Stimulated activated CD4-positive, alpha-beta T cell treated with anti-CD3 and anti-CD28 coated beads, Interleukin-12 subunit alpha, Interleukin-12 subunit beta, amount 100 ng/mL, for 48 hours (primary cell): ENCODE measurements at regions not wholly inside any gene's neighbourhood (a gene's known extent, or its start where the extent isn't known, plus 50 kb on each side); places are given as distances from the start of the nearest gene placed in this dataset.
"Not testable (repeated sequence)": the region's sequence is repeated elsewhere in the genome, so short reads cannot be mapped to it uniquely, and the experiment has no call there.

Experiments used
- DNase-seq, 3 donors: peaks; one replicate each; pipeline ENCODE4 v3.0.0-alpha.2; 2020; ENCODE audit warnings: low read depth in 2 of 3, low spot score in 1 of 3

DNA sequence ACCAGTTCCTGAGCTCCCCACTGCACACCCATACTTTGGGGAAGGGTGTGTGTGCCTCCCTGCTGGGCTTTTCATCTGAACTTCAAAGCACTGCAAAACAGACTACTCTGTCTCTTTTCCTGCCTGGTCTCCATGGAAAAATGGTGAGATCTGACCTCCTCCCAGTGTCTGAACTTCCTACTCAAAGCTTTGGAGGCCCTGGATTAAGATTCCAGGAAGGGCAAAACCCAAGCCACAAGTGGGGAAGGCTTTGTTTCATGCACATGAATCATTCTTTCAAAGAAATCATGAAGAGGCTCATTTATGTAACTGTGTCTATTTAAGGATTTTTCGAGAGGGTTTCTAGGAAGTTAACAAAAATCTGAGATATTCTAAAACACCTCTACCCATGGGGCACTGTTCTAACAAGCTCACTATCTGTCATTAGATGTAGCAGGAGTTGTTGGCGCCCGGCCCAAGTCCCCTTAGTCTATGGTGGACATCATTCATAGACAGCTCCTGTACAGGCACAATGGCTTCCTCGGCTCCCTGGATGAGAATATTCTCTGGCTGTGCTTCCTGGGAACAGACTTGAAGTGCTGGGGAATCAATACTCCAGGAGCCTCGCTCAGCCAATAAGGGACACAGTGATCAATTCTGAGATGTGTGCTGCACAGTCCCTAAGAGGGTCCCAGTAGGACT is 224.0 kb downstream of the KTN1 start:
- no peak for DNase-seq

DNA sequence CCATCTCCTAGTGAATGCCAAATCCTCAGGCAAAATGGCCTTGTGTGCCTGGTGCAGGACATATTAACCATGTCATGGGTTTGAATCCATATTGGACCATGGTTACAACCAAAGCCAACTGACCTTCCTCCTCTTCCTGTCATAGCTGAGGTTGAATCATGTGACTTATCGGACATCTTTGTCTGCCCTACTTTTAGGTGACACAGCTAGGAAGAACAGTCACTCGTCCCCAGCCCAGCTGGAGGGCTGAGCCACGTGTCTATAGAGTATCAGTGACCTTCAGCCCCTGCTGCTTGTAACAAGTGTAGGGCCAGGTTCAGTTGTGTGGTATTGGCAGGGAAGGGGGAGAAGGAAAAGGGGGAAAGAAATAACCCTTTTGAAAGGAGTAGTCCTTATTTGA is 225.2 kb downstream of the KTN1 start:
- DNase-seq: no peak

DNA sequence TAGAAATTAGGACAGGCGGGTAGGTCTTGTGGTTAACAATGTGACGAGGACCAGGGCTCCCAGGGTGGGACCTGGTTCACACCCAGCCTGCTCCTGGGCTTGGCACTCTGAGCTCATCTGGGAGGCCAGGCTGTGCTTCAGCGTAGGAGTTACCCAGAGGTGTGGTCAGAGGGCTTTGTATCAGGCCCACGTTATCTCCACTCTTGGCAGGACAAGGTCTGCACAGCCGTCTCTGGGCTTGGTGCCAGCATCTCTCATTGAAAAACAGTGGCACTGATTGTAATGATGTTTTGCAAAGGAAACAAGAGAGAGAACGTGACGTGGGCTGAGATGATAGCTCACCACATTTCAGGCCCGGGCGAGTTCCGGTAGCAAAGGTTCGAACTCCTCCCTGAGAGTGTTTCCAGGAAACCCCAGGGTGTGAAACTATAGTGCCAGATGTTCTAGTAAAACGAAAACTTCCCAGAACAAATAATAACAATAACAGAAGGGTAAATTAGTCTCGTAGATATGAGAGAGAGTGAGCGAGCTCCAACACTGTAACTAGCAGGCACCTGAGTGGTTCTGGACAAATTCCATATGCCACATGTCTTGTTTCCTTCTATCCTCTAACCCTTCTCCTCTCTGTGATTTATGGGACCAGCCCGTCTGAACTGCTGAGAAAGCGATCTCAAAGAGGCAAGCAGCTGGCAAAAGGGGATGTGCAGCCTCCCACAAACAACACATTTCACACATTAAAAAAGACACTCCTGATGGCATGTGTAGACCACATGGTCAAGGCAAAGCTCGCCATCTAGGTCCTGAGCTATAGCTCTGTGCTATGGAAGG is 227.3 kb downstream of the KTN1 start:
- peak; percentile 40 to 54 (median 51) for DNase-seq

DNA sequence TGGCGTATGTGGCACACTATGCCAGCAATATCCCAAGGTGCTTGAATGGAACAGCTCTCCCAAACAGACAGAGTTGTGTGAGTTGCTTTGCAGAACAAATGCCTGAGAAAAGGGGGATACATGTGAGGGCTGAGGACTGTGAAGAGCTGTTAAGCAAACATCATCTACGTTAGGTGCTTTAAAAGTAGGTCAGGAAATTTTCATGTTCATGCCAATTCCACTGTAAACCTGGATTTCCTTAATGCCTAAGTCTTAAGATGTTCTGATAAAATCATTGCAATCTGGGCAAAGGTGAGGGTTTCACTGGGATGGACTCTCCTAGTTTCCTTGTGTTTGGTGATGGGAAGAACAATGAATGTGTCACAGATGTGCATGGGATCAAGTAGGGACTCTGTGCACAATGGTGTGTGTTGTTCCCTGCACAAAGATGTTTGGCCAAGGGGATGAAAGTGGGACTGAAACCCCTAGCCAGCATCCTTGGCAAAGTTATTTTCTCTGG is 227.9 kb downstream of the KTN1 start:
- DNase-seq: no peak

DNA sequence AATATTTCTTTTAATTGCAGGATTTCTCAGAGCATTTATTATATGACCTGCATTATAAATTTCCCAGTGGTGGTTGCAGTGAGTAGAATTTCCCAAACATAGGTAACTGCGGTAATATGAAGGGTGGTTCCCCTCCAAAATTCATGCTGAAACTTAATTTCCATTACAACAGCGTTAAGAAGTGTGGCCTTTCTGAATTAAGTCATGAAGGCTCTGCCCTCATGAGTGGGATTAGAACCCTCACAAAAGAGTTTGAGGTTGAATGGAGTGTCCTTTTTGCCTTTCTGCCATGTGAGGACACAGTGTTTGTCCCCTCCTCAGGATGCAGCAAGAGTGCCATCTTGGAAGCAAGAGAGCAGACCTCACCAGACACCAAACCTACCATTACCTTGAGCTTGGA is 233.6 kb downstream of the KTN1 start:
- DNase-seq: no peak

DNA sequence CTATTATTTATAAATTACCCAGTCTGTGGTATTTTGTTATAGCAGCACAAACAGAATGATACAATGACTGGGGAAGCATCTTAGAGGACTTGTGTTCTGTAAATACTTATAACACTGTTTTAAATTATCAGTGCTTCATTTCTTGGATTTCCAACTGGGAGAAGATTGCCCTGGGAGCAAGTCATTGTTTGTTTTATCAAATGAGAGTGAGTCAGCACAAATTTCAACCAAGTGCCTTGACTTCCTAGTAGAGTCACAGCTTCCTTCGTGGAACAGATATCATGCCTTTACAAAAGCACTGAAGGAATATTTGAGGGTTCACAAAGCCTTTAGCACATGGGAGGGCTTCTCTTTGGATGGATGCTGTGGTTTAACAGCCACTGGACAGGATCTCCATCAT is 234.1 kb downstream of the KTN1 start:
- no peak for DNase-seq

DNA sequence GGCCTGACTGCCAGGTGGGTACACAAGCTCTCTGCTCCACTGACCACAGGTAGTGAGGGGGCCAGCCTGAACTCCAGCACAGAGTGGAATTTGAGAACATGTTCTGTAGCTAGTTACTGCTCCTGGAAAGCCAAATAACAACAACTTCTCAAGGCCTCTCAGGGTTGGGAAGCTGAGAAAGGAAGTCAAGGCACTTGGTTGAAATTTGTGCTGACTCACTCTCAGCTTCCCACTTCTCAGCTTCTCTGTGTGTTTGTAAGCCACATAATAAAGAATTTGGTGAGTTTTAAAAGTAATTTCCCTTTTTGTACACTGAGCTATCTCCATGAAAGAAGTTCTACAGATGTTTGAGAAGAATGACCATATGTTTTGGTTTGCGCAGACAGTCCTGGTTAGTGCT is 234.9 kb downstream of the KTN1 start:
- DNase-seq: no peak

DNA sequence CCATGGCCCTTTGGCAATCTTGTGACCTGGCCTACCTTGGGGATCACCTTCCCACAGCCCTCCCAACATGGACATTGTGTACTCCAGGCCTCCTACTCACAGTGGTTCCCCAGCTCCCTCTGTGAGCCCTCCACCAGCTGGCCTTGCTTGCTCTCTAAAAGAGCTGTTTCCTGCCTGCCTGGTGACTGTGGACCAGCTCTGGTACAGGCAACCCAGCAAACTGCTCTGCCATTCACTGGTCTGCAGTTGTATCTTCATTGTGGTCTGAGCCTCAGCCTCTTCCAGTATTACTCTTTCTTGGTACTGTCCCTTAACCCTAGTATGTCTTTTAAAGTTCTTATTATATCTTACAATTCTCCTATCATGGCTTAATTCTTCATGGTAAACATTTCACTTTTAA is 236.2 kb downstream of the KTN1 start:
- no peak for DNase-seq

DNA sequence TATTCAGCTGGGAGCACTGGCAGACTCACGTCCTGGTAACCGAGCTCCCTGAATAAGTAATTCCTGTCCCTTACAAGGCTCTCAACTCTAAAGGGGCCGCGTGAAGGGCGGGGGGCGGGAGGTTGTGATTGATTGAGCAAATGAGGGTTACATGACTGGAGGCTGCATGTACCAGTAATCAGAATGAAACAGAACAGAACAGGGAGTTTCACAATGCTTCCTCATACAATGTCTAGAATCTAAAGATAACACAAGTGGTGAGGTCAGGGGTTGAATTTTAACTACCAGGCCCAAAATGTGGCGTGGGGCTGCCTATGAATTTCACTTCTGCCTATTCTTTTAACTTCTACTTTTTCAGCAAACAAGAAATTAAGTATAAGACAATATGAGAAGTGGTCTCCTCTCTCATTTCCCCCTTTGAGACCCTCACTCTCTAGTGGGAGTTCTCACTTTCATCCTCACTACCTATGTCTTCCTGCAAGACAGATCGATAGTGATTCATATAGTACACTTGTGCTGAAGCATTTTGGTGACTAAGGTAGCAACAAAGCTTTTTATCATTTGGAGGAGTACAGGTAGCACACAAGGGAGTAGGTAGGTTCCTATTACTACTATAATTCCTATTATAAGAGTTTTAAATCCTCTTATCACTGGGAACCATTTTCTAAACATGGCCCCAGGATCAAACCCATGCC is 239.8 kb downstream of the KTN1 start:
- DNase-seq: no peak

DNA sequence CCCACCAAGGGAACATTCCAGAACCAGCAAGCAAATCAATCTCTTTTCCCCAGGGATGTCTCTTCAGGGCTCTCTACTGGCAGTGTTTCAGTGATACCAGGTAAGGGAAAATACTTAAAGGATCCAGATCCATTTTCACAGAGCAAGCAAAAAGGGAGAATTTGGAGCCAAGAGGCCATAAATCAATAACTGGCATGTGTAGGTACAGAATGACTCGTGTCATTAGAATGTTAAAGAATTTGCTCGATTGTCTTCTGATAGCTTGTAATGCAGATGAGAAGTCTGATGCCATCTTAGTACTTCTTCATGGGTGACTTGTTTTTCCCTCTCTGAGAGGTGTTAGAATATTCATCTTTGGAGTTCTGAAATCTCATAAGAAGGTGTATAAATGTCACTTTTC is 242.9 kb downstream of the KTN1 start:
- DNase-seq: no peak

DNA sequence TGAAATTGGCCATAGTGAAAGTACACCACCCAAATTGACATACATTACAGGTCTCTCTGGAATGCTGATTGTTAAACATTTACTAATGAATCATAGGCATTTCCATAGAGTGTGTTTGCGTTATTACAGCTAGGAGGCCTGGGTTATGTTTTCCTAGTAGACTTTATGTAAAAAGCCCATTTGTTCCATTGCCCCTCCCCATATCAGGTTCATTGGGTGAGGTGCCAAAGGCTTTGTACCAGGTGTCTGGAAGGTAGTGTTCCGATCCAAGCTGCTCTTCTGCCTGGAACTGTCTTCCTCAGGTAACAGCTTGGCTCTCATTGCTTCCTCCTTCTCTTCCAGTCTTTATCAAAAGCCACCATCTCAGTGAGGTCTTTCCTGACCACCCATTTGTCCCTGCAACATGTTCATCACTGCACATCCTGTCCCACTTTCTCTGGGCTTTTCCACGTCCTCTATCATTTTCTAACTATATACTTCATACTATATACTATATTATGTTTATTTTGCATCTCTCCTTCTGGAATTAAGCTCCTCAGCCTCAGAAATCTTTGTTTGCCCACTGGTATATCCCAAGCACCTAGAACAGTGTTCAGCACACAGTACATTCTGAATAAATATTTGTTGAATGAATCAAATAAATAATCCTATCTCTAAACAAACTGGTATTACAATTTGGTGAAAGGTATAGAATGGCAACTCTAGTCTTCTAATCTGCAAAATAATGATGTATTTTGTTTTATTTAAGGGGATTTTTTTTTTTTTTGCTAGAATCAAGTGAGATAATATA is 252.3 kb downstream of the KTN1 start:
- no peak for DNase-seq

DNA sequence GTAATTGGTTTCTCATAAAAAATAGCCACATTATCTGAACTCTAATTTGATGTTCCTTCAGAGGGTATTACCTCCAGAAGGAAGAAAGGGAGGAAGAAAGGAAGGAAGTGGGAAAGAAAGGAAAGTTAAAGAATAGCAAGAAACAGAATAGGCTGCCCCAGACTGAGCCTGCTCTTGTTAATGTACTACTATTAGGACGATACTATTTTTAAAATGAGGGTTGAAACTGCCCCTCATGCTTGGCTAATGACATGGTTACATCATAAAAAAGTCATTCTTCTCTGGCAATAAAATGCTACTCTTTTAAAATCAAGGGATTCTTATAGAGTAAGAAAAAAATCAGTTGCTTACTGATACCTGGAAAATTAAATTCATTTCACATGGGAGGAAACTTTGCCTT is 253.0 kb downstream of the KTN1 start:
- DNase-seq: no peak

DNA sequence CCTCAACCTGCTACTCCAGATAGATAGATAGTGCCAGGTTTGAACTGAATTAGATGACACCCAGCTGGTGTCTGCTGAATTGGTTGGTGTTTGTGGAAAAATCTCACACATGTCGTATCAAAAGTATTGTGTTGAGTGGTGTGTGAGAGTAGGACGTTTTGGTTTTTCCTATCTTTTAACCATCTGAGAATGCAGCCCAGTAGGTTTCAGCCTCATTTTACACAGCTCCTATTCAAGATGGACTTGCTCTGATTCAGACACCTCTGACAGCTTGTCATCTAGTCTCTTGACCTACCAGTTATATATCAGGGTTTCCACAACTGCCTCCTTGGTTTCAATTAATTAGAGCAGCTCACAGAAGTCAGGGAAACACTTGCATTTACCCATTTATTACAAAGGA is 254.4 kb downstream of the KTN1 start:
- no peak for DNase-seq

DNA sequence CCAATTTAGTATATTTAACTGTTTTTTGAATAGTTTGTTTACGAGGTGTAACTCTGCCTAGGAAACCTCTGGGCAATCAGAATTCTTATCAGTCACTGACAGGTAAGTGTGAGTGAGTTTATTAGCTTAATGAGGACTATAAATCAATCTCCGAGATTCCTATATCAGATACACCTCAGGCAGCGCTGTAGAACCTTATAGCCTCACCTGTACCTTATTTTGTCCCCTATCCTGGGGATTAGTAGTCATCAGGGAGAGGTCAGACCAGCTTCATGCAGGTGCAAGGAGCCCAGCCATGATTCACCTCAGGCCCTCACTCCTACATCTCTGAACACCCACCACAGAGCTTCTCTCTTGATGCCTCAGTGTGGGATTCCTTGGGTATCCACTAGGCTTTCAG is 256.0 kb downstream of the KTN1 start:
- DNase-seq: no peak

DNA sequence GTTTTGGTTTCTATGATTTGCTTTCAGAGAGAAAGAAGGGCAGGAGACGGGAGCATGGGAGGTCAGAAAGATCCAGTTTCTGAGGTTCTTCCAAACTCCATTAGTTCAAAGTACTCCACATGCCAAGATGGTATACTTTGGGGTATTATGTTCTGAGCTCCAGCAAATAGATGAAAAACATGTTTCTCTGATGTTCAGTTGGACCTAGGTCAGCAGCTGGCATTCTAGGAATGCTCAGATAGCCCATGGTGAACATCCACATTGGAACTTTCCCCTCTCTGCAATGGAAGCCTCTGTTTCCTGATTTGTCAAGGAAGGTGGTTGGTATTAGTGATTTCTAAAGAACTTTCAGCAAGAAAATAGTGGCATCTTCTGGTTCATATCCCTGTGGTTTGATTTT is 257.5 kb downstream of the KTN1 start:
- no peak for DNase-seq

DNA sequence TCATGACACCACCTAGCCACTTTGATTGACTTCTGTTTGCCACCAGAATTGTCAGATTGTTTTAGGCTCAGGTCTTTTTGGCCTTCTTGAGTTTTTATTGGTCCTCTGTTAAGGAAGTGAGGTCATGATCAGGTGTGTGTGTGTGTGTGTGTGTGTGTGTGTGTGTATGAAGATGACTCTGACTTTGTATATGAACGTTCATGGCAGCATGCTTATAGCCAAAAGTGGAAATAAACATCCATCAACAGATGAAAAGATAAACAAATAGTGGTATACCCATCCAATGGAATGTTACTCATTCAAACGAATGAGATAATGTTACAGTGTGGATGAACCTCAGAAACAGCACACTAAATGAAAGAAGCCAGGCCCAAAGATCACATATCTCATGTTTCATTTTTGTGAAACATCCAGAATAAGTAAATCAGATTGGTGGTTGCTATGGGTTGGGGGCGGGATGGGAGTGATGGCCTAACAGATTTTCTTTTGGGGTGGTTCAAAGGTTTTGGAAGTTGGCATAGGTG is 258.6 kb downstream of the KTN1 start:
- no peak for DNase-seq

DNA sequence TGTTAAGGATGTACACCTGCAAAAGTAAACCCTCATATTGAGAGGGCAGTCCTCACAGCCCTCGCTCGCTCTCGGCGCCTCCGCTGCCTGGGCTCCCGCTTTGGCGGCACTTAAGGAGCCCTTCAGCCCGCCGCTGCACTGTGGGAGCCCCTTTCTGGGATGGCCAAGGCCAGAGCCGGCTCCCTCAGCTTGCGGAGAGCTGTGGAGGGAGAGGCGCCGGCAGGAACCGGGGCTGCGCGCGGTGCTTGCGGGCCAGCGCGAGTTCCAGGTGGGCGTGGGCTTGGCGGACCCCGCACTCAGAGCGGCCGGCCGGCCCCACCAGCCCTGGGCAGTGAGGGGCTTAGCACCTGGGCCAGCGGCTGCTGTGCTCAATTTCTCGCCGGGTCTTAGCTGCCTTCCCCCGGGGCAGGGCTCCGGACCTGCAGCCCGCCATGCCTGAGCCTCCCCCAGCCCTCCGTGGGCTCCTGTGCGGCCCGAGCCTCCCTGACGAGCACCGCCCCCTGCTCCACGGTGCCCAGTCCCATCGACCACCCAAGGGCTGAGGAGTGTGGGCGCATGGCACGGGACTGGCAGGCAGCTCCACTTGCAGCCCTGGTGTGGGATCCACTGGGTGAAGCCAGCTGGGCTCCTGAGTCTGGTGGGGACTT is 259.4 kb downstream of the KTN1 start:
- not testable (repeated sequence) for DNase-seq

DNA sequence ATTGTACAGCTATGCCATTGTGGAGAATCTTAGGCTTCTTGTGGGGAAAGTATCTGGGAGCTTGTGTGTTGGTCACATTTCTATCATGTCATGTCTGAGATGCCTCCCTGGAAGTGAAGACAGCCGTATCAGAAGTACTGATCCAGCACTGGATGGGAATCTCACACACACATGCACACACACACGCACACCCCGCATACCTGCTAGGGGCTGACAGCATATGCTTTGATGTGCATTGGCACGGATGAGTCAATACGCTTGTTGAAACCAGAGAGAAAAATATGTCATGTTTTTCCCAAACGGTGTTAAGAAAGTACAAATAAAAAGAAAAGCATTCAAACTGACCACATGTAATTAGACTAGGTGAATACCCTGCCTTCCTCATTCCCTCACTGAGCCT is 260.8 kb downstream of the KTN1 start:
- DNase-seq: no peak

DNA sequence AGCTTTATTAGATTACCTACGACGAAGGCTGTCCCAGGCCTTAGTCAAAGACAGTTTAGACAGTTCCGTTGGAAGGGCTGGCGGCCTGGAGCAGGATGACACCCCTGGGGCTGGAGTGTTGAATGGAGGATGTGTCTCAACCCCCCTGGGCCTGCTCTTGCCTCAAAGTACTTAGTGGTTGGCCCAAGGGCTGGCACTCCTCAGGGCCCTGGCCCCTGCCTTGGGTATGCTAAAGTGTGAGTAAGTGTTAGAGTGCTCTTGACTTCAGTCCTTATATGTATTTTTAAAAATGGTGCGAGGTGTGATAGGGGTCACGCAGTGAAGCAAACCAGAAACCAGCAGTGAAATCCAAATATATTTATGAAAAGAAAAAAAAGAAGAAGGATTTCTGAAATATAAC is 261.6 kb downstream of the KTN1 start:
- DNase-seq: no peak

DNA sequence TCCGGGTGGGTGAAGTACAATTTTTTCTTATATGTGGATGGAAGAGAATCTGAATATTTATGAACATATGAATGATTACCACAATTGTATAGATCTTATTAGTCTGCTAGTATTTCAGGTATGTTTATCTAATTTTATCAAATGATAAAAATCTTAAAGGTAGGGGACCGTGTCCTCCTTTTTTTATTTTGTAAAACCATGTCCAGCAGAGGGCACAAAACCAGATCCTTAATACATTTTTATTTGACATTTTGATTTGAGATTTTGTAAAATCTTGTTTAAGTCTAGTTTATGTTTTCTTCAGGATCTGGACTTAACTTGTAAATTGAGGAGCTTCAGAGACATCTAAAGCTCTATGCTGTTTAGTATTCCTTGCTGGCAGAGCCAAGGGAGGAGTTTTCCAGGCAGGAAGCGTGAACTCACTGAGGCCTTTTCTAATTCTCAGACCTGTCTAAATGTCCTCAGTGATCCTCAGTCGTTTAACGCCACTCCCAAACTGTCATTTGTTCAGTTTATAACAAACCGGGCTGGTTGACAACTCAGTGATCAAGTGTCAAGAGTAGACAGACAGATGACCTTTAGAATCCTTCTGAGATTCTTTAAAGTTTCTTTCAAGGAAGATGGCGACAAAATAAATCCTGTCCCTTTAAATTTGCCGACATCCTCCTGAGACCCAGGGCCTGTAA is 263.9 kb downstream of the KTN1 start:
- DNase-seq: no peak
